ENCODE measurements at regions not wholly inside any gene's neighbourhood (a gene's known extent, or its start where the extent isn't known, plus 50 kb on each side); places are given as distances from the start of the nearest gene placed in this dataset.

GRCh38 chr1:5812295-5812694 lies 179.9 kb downstream of the NPHP4 start:
- no peak for DNase-seq (ENCODE audit: low read depth in 3 of 3)

- no peak for DNase-seq (ENCODE audit: low read depth in 3 of 3)
Observed at GRCh38 chr1:5811419-5811818, 180.8 kb downstream of the NPHP4 start.

- no peak for DNase-seq (ENCODE audit: low read depth in 3 of 3)
Observed at GRCh38 chr1:5810553-5811270, 181.5 kb downstream of the NPHP4 start.

- no peak for DNase-seq (ENCODE audit: low read depth in 3 of 3)
Observed at GRCh38 chr1:5810131-5810530, 182.1 kb downstream of the NPHP4 start.

GRCh38 chr1:5809207-5809788 lies 182.9 kb downstream of the NPHP4 start:
- DNase-seq (ENCODE audit: low read depth in 3 of 3), result no peak

- DNase-seq (ENCODE audit: low read depth in 3 of 3), result no peak
Observed at GRCh38 chr1:5803851-5804250, 188.4 kb downstream of the NPHP4 start.

- DNase-seq (ENCODE audit: low read depth in 3 of 3), result no peak
Observed at GRCh38 chr1:5802606-5803005, 189.6 kb downstream of the NPHP4 start.

GRCh38 chr1:5798904-5799303 lies 193.3 kb downstream of the NPHP4 start:
- no peak for DNase-seq (ENCODE audit: low read depth in 3 of 3)

- no peak for DNase-seq (ENCODE audit: low read depth in 3 of 3)
Observed at GRCh38 chr1:5798151-5798730, 194.0 kb downstream of the NPHP4 start.

- DNase-seq (ENCODE audit: low read depth in 3 of 3), result no peak
Observed at GRCh38 chr1:5796028-5796427, 196.2 kb downstream of the NPHP4 start.

- no peak for DNase-seq (ENCODE audit: low read depth in 3 of 3)
Observed at GRCh38 chr1:5794279-5794678, 197.9 kb downstream of the NPHP4 start.

GRCh38 chr1:5793516-5793915 lies 198.7 kb downstream of the NPHP4 start:
- DNase-seq (ENCODE audit: low read depth in 3 of 3), result no peak

- no peak for DNase-seq (ENCODE audit: low read depth in 3 of 3)
Observed at GRCh38 chr1:5781079-5781478, 211.1 kb downstream of the NPHP4 start.

GRCh38 chr1:5780324-5780716 lies 211.9 kb downstream of the NPHP4 start:
- no peak for DNase-seq (ENCODE audit: low read depth in 3 of 3)

- no peak for DNase-seq (ENCODE audit: low read depth in 3 of 3)
Observed at GRCh38 chr1:5779608-5780323, 212.5 kb downstream of the NPHP4 start.

GRCh38 chr1:5776035-5776550 lies 216.1 kb downstream of the NPHP4 start:
- DNase-seq (ENCODE audit: low read depth in 3 of 3), result no peak

GRCh38 chr1:5774019-5774418 lies 218.2 kb downstream of the NPHP4 start:
- DNase-seq (ENCODE audit: low read depth in 3 of 3), result no peak

GRCh38 chr1:5771788-5772187 lies 220.4 kb downstream of the NPHP4 start:
- no peak for DNase-seq (ENCODE audit: low read depth in 3 of 3)

GRCh38 chr1:5770981-5771765 lies 221.1 kb downstream of the NPHP4 start:
- no peak for DNase-seq (ENCODE audit: low read depth in 3 of 3)

GRCh38 chr1:5769760-5770159 lies 222.5 kb downstream of the NPHP4 start:
- DNase-seq (ENCODE audit: low read depth in 3 of 3), result no peak

- DNase-seq (ENCODE audit: low read depth in 3 of 3), result no peak
Observed at GRCh38 chr1:5769146-5769545, 223.1 kb downstream of the NPHP4 start.

GRCh38 chr1:5768014-5768413 lies 224.2 kb downstream of the NPHP4 start:
- DNase-seq (ENCODE audit: low read depth in 3 of 3), result no peak

All from stimulated activated CD4-positive, alpha-beta T cell treated with anti-CD3 and anti-CD28 coated beads, TNF-alpha, amount 100 ng/mL, for 24 hours (primary cell).